ENCODE measurements at regions not wholly inside any gene's neighbourhood (a gene's known extent, or its start where the extent isn't known, plus 50 kb on each side); places are given as distances from the start of the nearest gene placed in this dataset.

DNA sequence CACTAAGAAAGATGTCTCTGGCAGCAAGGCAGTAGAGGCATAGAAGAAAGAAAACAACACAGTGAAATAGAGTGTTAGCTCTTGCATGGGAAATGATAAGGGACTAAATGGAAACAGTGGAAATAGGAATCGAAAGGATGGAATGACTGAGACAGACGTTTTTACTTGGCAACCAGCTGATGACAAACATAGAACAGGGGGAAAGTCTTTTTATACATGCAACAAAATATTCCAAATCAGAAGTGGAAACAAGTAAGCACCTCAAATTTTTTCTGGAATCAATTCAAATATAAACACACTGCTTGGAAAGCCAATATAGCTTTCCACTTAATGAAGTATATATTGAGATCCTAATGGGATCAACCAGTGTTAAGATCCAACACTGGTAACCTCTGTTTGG, 110.2 kb downstream of the MZT1 start:
- TF ChIP-seq CTCF (conservative IDR thresholded peaks at IDR 0.05; ENCODE audit: low read depth, low read length) (no peak), EZH2 (IDR thresholded peaks at IDR 0.05; ENCODE audit: borderline replicate concordance, low read depth, low read length, poor library complexity, severe bottlenecking) (no peak)
